K562 (cell line): ENCODE measurements at regions not wholly inside any gene's neighbourhood (a gene's known extent, or its start where the extent isn't known, plus 50 kb on each side); places are given as distances from the start of the nearest gene placed in this dataset.

ENCODE experiments used
- ATAC-seq: fragments of 200-7000 bp; cut with Tn5 transposase; 3 replicates; pipeline ENCODE4 v1.9.1; 2020; ENCODE audit warnings: moderate library complexity
- BruUV-seq: library from RNA; stranded (reverse); fragments of 400-500 nt; replicated peaks from 2 replicates; lab custom pipeline; 2021; lab: Mats Ljungman, UMichigan
- CTCF ChIA-PET: fragments of 300-600 bp; formaldehyde crosslinking; extraction: SDS; loops from one replicate; lab custom pipeline; 2021; ENCODE audit warnings: low intra/inter-chr PET ratio; lab: Yijun Ruan, JAX
- POLR2A ChIA-PET: fragments of 300-600, 350-650 bp; sonication (Branson Sonifier 250); formaldehyde crosslinking; extraction: SDS; loops from one replicate; lab custom pipeline; 2021; ENCODE audit warnings: antibody characterized with exemption, inconsistent platforms; lab: Yijun Ruan, JAX
- DNase-seq, 4 experiments: peaks; one replicate each; pipeline versions ENCODE4 v3.0.0 to v3.0.0-alpha.2; 2011 to 2018; ENCODE audit warnings: low spot score in 3 of 4, mixed read lengths in 3 of 4; ENCODE audit errors: extremely low read depth in 1 of 4
- FAIRE-seq: peaks from 2 replicates; lab custom pipeline; 2011; peaks lifted over from hg19 to GRCh38; lab: Jason Lieb, UNC
- H2AFZ ChIP-seq: 2 replicates; pipeline ENCODE4 v1.6.0; 2011; ENCODE audit warnings: low read depth, low read length, control low read depth, inconsistent platforms
- H3K27ac ChIP-seq: fragments of 200-600 bp; 3 replicates; pipeline ENCODE4 v1.8.0; 2011; ENCODE audit warnings: low read depth, mild to moderate bottlenecking, control low read depth, inconsistent platforms, low read length, moderate library complexity, mixed read lengths; ENCODE audit errors: extremely low read depth
- H3K27me3 ChIP-seq, 2 experiments: fragments of 300-600 bp in 1 of 2; 2 replicates in 1 of 2; 3 replicates in 1 of 2; pipeline versions ENCODE4 v1.6.0 to v1.8.0; 2011; ENCODE audit warnings: inconsistent platforms in 2 of 2, low read length in 2 of 2, mild to moderate bottlenecking in 1 of 2, mixed read lengths in 1 of 2, moderate library complexity in 1 of 2; ENCODE audit not compliant: control insufficient read depth in 2 of 2, insufficient read depth in 2 of 2
- H3K36me3 ChIP-seq: fragments of 300-600 bp; 3 replicates; pipeline ENCODE4 v1.8.0; 2011; ENCODE audit warnings: mild to moderate bottlenecking, low read length, inconsistent platforms; ENCODE audit not compliant: control insufficient read depth, insufficient read depth
- H3K4me1 ChIP-seq, 2 experiments: fragments of 200-600 bp in 1 of 2; replicated peaks in 1 of 2; 2 replicates in 1 of 2; 3 replicates in 1 of 2; pipeline versions ENCODE4 v1.5.1 to v1.8.0; 2011; ENCODE audit warnings: inconsistent platforms in 2 of 2, low read length in 2 of 2, mild to moderate bottlenecking in 1 of 2, mixed read lengths in 1 of 2, moderate library complexity in 1 of 2; ENCODE audit not compliant: control insufficient read depth in 2 of 2, insufficient read depth in 2 of 2
- H3K4me2 ChIP-seq: 2 replicates; pipeline ENCODE4 v1.6.1; 2011; ENCODE audit warnings: low read length, control low read depth, inconsistent platforms, mixed read lengths; ENCODE audit not compliant: insufficient read depth
- H3K4me3 ChIP-seq: fragments of 200-600 bp; sonication (generic), shearing (Covaris generic); 2 replicates; pipeline ENCODE4 v1.5.1; 2016; ENCODE audit warnings: control low read depth, inconsistent platforms
- H3K79me2 ChIP-seq: fragments of 200-600 bp; 3 replicates; pipeline ENCODE4 v1.8.0; 2011; ENCODE audit warnings: low read length, inconsistent platforms; ENCODE audit not compliant: control insufficient read depth, insufficient read depth
- H3K9ac ChIP-seq, 2 experiments: 2 replicates each; pipeline versions ENCODE4 v1.6.0 to v1.6.1; 2011; ENCODE audit warnings: low read depth in 2 of 2, low read length in 2 of 2, control low read depth in 1 of 2, inconsistent platforms in 1 of 2, mild to moderate bottlenecking in 1 of 2, mixed read lengths in 1 of 2; ENCODE audit not compliant: insufficient read depth in 1 of 2
- H3K9me1 ChIP-seq: one replicate; pipeline ENCODE4 v1.6.0; 2011; ENCODE audit warnings: inconsistent platforms, mild to moderate bottlenecking, low read length, moderate library complexity; ENCODE audit not compliant: control insufficient read depth, insufficient read depth
- H3K9me3 ChIP-seq: replicated peaks from 2 replicates; pipeline ENCODE4 v1.5.1; 2011; ENCODE audit warnings: low read depth, low read length, inconsistent platforms; ENCODE audit not compliant: control insufficient read depth, insufficient read depth
- H4K20me1 ChIP-seq: replicated peaks from 2 replicates; pipeline ENCODE4 v1.6.1; 2011; ENCODE audit warnings: low read length, inconsistent platforms, mixed read lengths; ENCODE audit not compliant: control insufficient read depth, insufficient read depth
- BHLHE40 ChIP-seq: IDR thresholded peaks from 2 replicates; pipeline ENCODE4 v1.6.1; 2011; ENCODE audit warnings: low read length, improper control_type of control experiment
- CBX2 ChIP-seq: fragments of 200-600 bp; sonication (generic); IDR thresholded peaks from one replicate; pipeline ENCODE4 v1.6.1; 2012; ENCODE audit warnings: mild to moderate bottlenecking, low read length, inconsistent platforms; ENCODE audit not compliant: insufficient read depth, poor library complexity, severe bottlenecking
- CBX5 ChIP-seq: IDR thresholded peaks from 2 replicates; pipeline ENCODE4 v1.6.1; 2014; ENCODE audit warnings: low read depth, borderline replicate concordance
- HOMEZ ChIP-seq: fragments of 250-450 bp; sonication (Bioruptor Pico); IDR thresholded peaks from 2 replicates; pipeline ENCODE4 v1.4.0; 2020; ENCODE audit warnings: mild to moderate bottlenecking, moderate library complexity
- PHB ChIP-seq: fragments of 250-450 bp; sonication (Bioruptor Pico); IDR thresholded peaks from 2 replicates; pipeline ENCODE4 v1.5.0; 2021
- POLR3G ChIP-seq: IDR thresholded peaks from 2 replicates; pipeline ENCODE4 v1.6.1; 2011; ENCODE audit not compliant: insufficient read length, insufficient replicate concordance; ENCODE audit errors: extremely low read depth
- RBFOX2 ChIP-seq: fragments of 200-400 bp; formaldehyde crosslinking; IDR thresholded peaks from 2 replicates; pipeline ENCODE4 v1.6.1; 2017; ENCODE audit warnings: low read depth, mild to moderate bottlenecking, low read length, moderate library complexity
- RBM14 ChIP-seq: fragments of 200-400 bp; formaldehyde crosslinking; IDR thresholded peaks from 2 replicates; pipeline ENCODE4 v1.6.1; 2018; ENCODE audit warnings: low read depth, mild to moderate bottlenecking, low read length, moderate library complexity, borderline replicate concordance; ENCODE audit not compliant: insufficient read depth
- RBM39 ChIP-seq: fragments of 200-400 bp; formaldehyde crosslinking; optimal IDR thresholded peaks from 2 replicates; pipeline ENCODE3; 2018; ENCODE audit warnings: low read depth, low read length
- RFX7 ChIP-seq: fragments of 250-450 bp; sonication (Bioruptor Pico); IDR thresholded peaks from 2 replicates; pipeline ENCODE4 v1.5.1; 2021; ENCODE audit warnings: mild to moderate bottlenecking
- SMARCB1 ChIP-seq: IDR thresholded peaks from 2 replicates; pipeline ENCODE4 v1.6.1; 2011; ENCODE audit warnings: improper control_type of control experiment, low read depth; ENCODE audit not compliant: insufficient read length
- SNIP1 ChIP-seq: fragments of 450-650 bp; IDR thresholded peaks from 2 replicates; pipeline ENCODE4 v1.7.1; 2017; ENCODE audit warnings: low read depth, mild to moderate bottlenecking
- ZFPM2 ChIP-seq: fragments of 250-450 bp; sonication (Bioruptor Pico); IDR thresholded peaks from 2 replicates; pipeline ENCODE4 v1.5.1; 2022; ENCODE audit warnings: mild to moderate bottlenecking
- ZKSCAN3 ChIP-seq: fragments of 250-450 bp; sonication (Bioruptor Pico); IDR thresholded peaks from 2 replicates; pipeline ENCODE4 v1.4.0; 2020
- ZNF121 ChIP-seq: sonication (generic); formaldehyde crosslinking; conservative IDR thresholded peaks from 2 replicates; pipeline ENCODE4 v1.8.0; 2022; ENCODE audit warnings: missing genetic modification reagents
- ZNF184 ChIP-seq: sonication (generic); formaldehyde crosslinking; IDR thresholded peaks from 2 replicates; pipeline ENCODE4 v1.5.0; 2020; ENCODE audit warnings: missing genetic modification reagents
- ZNF561 ChIP-seq: fragments of 450-650 bp; formaldehyde crosslinking; conservative IDR thresholded peaks from 2 replicates; pipeline ENCODE4 v1.4.0; 2020; ENCODE audit warnings: mild to moderate bottlenecking, moderate library complexity
- WGBS: fragments of 100-300 bp; shearing (Covaris generic); methylation state at CpG from one replicate; pipeline ENCODE4 v1.1.6; 2016; ENCODE audit warnings: low coverage, mixed read lengths; ENCODE audit not compliant: insufficient coverage; ENCODE audit errors: missing lambda C conversion rate; 5-methylcytosine and 5-hydroxymethylcytosine counted together
- in situ Hi-C: fragments of 300-500 bp; cut with MboI; formaldehyde crosslinking; loops from 4 replicates; pipeline ENCODE4 v1.15.0; 2018; ENCODE audit warnings: inconsistent platforms, mixed read lengths
- intact Hi-C: fragments of 100-400 bp; cut with micrococcal nuclease; formaldehyde crosslinking; loops from 2 replicates; pipeline ENCODE4 v1.14.2; 2022

- Histone ChIP-seq H2AFZ (no peak overlapping the region), H3K4me3 (no peak overlapping the region), H3K27me3 (peaks cover 0 to 5% of the 10 kb centered on the region in 2 experiments; a peak in 1 of 5 replicates), H3K9ac (no peak overlapping the region), H3K4me1 (no peaks in the 10 kb centered on the region), H3K9me3 (no peaks in the 10 kb centered on the region), H3K9me1 (no peaks in the 10 kb centered on the region), H3K79me2 (no peaks in the 10 kb centered on the region), H3K36me3 (no peaks in the 10 kb centered on the region), H3K27ac (no peak overlapping the region), H4K20me1 (no peaks in the 10 kb centered on the region), H3K4me2 (no peak overlapping the region)
- no peak for TF ChIP-seq ZFPM2
- no peak for TF ChIP-seq ZKSCAN3 (CRISPR knock-in tag)
- TF ChIP-seq CBX5 = no peak
- TF ChIP-seq ZNF561 (CRISPR knock-in tag) = no peak
- TF ChIP-seq SNIP1 = no peak
- no peak for TF ChIP-seq SMARCB1
- TF ChIP-seq HOMEZ = no peak
- no peak for TF ChIP-seq POLR3G
- TF ChIP-seq ZNF184 (CRISPR knock-in tag) = no peak
- no peak for TF ChIP-seq PHB (CRISPR knock-in tag)
- TF ChIP-seq RBFOX2 = no peak
- no peak for TF ChIP-seq CBX2
- no peak for TF ChIP-seq RFX7 (CRISPR knock-in tag)
- no peak for TF ChIP-seq BHLHE40
- no peak for TF ChIP-seq RBM14
- TF ChIP-seq ZNF121 = no peak
- TF ChIP-seq RBM39 = no peak
- in situ Hi-C loops (no loop called here), intact Hi-C loops (no loop called here)
- CTCF ChIA-PET = no interaction called here
- DNase-seq = no peak
- no peak for ATAC-seq
- BruUV-seq = no TSS peak
- 0% methylated on average over 10 of the region's 22 CpGs for WGBS
- FAIRE-seq = no peak
- POLR2A ChIA-PET = no interaction called here
These were observed 141.0 kb upstream of the NGF start for GRCh38 chr1:115479055-115479482.
